GM23338 (cell line): ENCODE measurements at regions not wholly inside any gene's neighbourhood (a gene's known extent, or its start where the extent isn't known, plus 50 kb on each side); places are given as distances from the start of the nearest gene placed in this dataset.

ENCODE experiments used
- ATAC-seq: fragments of 200-7000 bp; cut with Tn5 transposase; 3 replicates; pipeline ENCODE4 v1.9.1; 2020
- DNase-seq: peaks from one replicate; pipeline ENCODE4 v3.0.0-alpha.2; 2015; ENCODE audit warnings: low spot score
- H2AFZ ChIP-seq: fragments of 200-600 bp; sonication (generic); 2 replicates; pipeline ENCODE4 v1.8.0; 2016; ENCODE audit warnings: antibody characterized with exemption, mild to moderate bottlenecking, moderate library complexity
- H3F3A ChIP-seq: fragments of 200-600 bp; sonication (generic); replicated peaks from 2 replicates; pipeline ENCODE4 v1.8.0; 2017; ENCODE audit warnings: antibody characterized with exemption, mixed run types, low read depth
- H3K27ac ChIP-seq: fragments of 200-600 bp; sonication (generic); 2 replicates; pipeline ENCODE4 v1.6.1; 2016; ENCODE audit warnings: low read depth
- H3K27me3 ChIP-seq: fragments of 200-600 bp; sonication (generic); 2 replicates; pipeline ENCODE4 v1.8.0; 2016; ENCODE audit warnings: mild to moderate bottlenecking, mixed run types, moderate library complexity; ENCODE audit not compliant: insufficient read depth
- H3K36me3 ChIP-seq: fragments of 200-600 bp; sonication (generic); 2 replicates; pipeline ENCODE4 v1.8.0; 2016; ENCODE audit warnings: mild to moderate bottlenecking; ENCODE audit not compliant: insufficient read depth
- H3K4me1 ChIP-seq: fragments of 200-600 bp; sonication (generic); 2 replicates; pipeline ENCODE4 v1.8.0; 2016; ENCODE audit warnings: mild to moderate bottlenecking, moderate library complexity; ENCODE audit not compliant: insufficient read depth
- H3K4me2 ChIP-seq: fragments of 200-600 bp; sonication (generic); 2 replicates; pipeline ENCODE4 v1.7.1; 2017; ENCODE audit warnings: mixed run types
- H3K4me3 ChIP-seq: fragments of 200-600 bp; sonication (generic); 2 replicates; pipeline ENCODE4 v1.6.1; 2016; ENCODE audit warnings: mixed run types
- H3K79me2 ChIP-seq: fragments of 200-600 bp; sonication (generic); replicated peaks from 2 replicates; pipeline ENCODE4 v1.8.0; 2017; ENCODE audit warnings: mild to moderate bottlenecking; ENCODE audit not compliant: insufficient read depth
- H3K9me2 ChIP-seq: fragments of 200-600 bp; sonication (generic); 2 replicates; pipeline ENCODE4 v1.8.0; 2017; ENCODE audit not compliant: insufficient read depth
- H4K20me1 ChIP-seq: fragments of 200-600 bp; sonication (generic); replicated peaks from 2 replicates; pipeline ENCODE4 v1.8.0; 2017; ENCODE audit warnings: mild to moderate bottlenecking; ENCODE audit not compliant: insufficient read depth
- H3K27ac Mint-ChIP-seq: 2 replicates; pipeline ENCODE4 v1.8.0; 2020; ENCODE audit warnings: inconsistent platforms, mild to moderate bottlenecking, moderate library complexity, mixed read lengths
- H3K27me3 Mint-ChIP-seq: 3 replicates; pipeline ENCODE4 v1.8.0; 2022; ENCODE audit warnings: low read depth, mild to moderate bottlenecking, moderate library complexity, mixed read lengths, inconsistent platforms; ENCODE audit not compliant: insufficient read depth, poor library complexity
- H3K36me3 Mint-ChIP-seq: 3 replicates; pipeline ENCODE4 v1.8.0; 2021; ENCODE audit warnings: low read depth, mild to moderate bottlenecking, inconsistent platforms, moderate library complexity, mixed read lengths
- H3K4me1 Mint-ChIP-seq: 3 replicates; pipeline ENCODE4 v1.8.0; 2020; ENCODE audit warnings: mild to moderate bottlenecking, inconsistent platforms, mixed read lengths
- H3K4me3 Mint-ChIP-seq: 3 replicates; pipeline ENCODE4 v1.8.0; 2021; ENCODE audit warnings: moderate library complexity, mild to moderate bottlenecking, inconsistent platforms, mixed read lengths
- H3K9me3 Mint-ChIP-seq: 3 replicates; pipeline ENCODE4 v1.8.0; 2020; ENCODE audit warnings: moderate library complexity, mild to moderate bottlenecking, inconsistent platforms, mixed read lengths
- CREB1 ChIP-seq: fragments of 250-450 bp; sonication (Bioruptor Pico); IDR thresholded peaks from 2 replicates; pipeline ENCODE4 v1.5.0; 2020; ENCODE audit warnings: low read depth, mild to moderate bottlenecking, moderate library complexity
- EZH2 ChIP-seq: fragments of 200-600 bp; sonication (generic); IDR thresholded peaks from one replicate; pipeline ENCODE4 v1.8.0; 2017; ENCODE audit warnings: antibody characterized with exemption, mild to moderate bottlenecking, low read depth; ENCODE audit not compliant: unreplicated experiment
- EZH2phosphoT487 ChIP-seq: fragments of 200-600 bp; sonication (generic); IDR thresholded peaks from one replicate; pipeline ENCODE4 v1.8.1; 2018; ENCODE audit warnings: antibody characterized with exemption; ENCODE audit not compliant: unreplicated experiment
- JUNB ChIP-seq: IDR thresholded peaks from one replicate; pipeline ENCODE4 v1.6.1; 2016; ENCODE audit warnings: antibody characterized with exemption; ENCODE audit not compliant: unreplicated experiment
- NANOG ChIP-seq: IDR thresholded peaks from 2 replicates; pipeline ENCODE4 v1.6.1; 2016; ENCODE audit warnings: antibody characterized with exemption, borderline replicate concordance
- POLR2AphosphoS5 ChIP-seq: IDR thresholded peaks from 2 replicates; pipeline ENCODE4 v1.6.1; 2016; ENCODE audit warnings: antibody characterized with exemption, low read depth
- STAT1 ChIP-seq: IDR thresholded peaks from one replicate; pipeline ENCODE4 v1.6.1; 2016; ENCODE audit warnings: antibody characterized with exemption; ENCODE audit not compliant: unreplicated experiment
- ZNF114 ChIP-seq: fragments of 250-450 bp; sonication (Bioruptor Pico); IDR thresholded peaks from 2 replicates; pipeline ENCODE4 v1.5.0; 2020; ENCODE audit warnings: mild to moderate bottlenecking, moderate library complexity
- ZNF331 ChIP-seq: fragments of 250-450 bp; sonication (Bioruptor Pico); IDR thresholded peaks from 2 replicates; pipeline ENCODE4 v1.5.0; 2020; ENCODE audit warnings: low read depth, mild to moderate bottlenecking, moderate library complexity
- TF ChIP-seq, protein P1 (sequence below): IDR thresholded peaks from 2 replicates; pipeline ENCODE4 v1.6.1; 2016; ENCODE audit warnings: antibody characterized with exemption
- TF ChIP-seq, protein P2 (sequence below): fragments of 250-450 bp; sonication (Bioruptor Pico); IDR thresholded peaks from 2 replicates; pipeline ENCODE4 v1.5.0; 2020; ENCODE audit warnings: mild to moderate bottlenecking, moderate library complexity
- TF ChIP-seq, protein P3 (sequence below), 2 experiments: fragments of 200-600 bp in 1 of 2; sonication (generic) in 1 of 2; conservative IDR thresholded peaks; 2 replicates each; pipeline versions ENCODE4 v1.5.1 to v1.6.1; 2016 to 2017; ENCODE audit warnings: antibody characterized with exemption in 2 of 2, low read depth in 2 of 2, mild to moderate bottlenecking in 2 of 2, moderate library complexity in 1 of 2
- TF ChIP-seq, protein P4 (sequence below): IDR thresholded peaks from one replicate; pipeline ENCODE4 v1.6.1; 2018; ENCODE audit warnings: antibody characterized with exemption; ENCODE audit not compliant: unreplicated experiment

DNA sequence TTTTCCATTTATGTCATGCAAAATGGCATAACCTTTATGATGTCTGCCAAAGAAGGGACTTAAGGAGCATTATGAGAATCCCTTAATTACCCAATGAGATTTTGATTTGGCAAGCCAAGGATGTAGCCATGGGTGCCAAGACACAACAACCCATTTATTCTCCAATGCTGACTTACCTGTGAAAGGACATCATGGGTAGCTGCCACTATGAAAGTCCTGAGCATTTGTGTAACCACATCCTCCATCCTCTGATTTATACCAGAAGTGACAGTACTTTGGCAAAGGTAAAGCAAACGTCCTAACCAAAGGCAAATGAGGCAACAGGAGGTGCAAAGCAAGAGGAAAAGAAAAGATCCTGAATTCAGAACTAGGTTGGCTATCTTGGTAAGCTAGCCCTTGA, 87.3 kb upstream of the EMCN start:
- Mint-ChIP-seq H3K4me1 (peaks cover 10% of the 10 kb centered on the region), H3K36me3 (no peaks in the 10 kb centered on the region), H3K27ac (no peak overlapping the region), H3K27me3 (no peaks in the 10 kb centered on the region), H3K4me3 (no peak overlapping the region), H3K9me3 (peaks cover 4% of the 10 kb centered on the region; the same call in 1 of the 3 replicates)
- no peak overlapping the region for H3K4me3 ChIP-seq
- ATAC-seq: no peak
- no peaks in the 10 kb centered on the region for H3K27me3 ChIP-seq
- H3K36me3 ChIP-seq: no peaks in the 10 kb centered on the region
- no peak for DNase-seq
- no peak overlapping the region for H3K4me2 ChIP-seq
- H3K27ac ChIP-seq: no peak overlapping the region
- TF ChIP-seq EZH2phosphoT487 (no peak), POLR2AphosphoS5 (no peak), ZNF331 (CRISPR knock-in tag) (no peak), JUNB (no peak), CREB1 (CRISPR knock-in tag) (no peak), STAT1 (no peak), NANOG (no peak), EZH2 (no peak), ZNF114 (CRISPR knock-in tag) (no peak)
- TF ChIP-seq, protein P1, sequence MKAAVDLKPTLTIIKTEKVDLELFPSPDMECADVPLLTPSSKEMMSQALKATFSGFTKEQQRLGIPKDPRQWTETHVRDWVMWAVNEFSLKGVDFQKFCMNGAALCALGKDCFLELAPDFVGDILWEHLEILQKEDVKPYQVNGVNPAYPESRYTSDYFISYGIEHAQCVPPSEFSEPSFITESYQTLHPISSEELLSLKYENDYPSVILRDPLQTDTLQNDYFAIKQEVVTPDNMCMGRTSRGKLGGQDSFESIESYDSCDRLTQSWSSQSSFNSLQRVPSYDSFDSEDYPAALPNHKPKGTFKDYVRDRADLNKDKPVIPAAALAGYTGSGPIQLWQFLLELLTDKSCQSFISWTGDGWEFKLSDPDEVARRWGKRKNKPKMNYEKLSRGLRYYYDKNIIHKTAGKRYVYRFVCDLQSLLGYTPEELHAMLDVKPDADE: no peak
- TF ChIP-seq, protein P2, sequence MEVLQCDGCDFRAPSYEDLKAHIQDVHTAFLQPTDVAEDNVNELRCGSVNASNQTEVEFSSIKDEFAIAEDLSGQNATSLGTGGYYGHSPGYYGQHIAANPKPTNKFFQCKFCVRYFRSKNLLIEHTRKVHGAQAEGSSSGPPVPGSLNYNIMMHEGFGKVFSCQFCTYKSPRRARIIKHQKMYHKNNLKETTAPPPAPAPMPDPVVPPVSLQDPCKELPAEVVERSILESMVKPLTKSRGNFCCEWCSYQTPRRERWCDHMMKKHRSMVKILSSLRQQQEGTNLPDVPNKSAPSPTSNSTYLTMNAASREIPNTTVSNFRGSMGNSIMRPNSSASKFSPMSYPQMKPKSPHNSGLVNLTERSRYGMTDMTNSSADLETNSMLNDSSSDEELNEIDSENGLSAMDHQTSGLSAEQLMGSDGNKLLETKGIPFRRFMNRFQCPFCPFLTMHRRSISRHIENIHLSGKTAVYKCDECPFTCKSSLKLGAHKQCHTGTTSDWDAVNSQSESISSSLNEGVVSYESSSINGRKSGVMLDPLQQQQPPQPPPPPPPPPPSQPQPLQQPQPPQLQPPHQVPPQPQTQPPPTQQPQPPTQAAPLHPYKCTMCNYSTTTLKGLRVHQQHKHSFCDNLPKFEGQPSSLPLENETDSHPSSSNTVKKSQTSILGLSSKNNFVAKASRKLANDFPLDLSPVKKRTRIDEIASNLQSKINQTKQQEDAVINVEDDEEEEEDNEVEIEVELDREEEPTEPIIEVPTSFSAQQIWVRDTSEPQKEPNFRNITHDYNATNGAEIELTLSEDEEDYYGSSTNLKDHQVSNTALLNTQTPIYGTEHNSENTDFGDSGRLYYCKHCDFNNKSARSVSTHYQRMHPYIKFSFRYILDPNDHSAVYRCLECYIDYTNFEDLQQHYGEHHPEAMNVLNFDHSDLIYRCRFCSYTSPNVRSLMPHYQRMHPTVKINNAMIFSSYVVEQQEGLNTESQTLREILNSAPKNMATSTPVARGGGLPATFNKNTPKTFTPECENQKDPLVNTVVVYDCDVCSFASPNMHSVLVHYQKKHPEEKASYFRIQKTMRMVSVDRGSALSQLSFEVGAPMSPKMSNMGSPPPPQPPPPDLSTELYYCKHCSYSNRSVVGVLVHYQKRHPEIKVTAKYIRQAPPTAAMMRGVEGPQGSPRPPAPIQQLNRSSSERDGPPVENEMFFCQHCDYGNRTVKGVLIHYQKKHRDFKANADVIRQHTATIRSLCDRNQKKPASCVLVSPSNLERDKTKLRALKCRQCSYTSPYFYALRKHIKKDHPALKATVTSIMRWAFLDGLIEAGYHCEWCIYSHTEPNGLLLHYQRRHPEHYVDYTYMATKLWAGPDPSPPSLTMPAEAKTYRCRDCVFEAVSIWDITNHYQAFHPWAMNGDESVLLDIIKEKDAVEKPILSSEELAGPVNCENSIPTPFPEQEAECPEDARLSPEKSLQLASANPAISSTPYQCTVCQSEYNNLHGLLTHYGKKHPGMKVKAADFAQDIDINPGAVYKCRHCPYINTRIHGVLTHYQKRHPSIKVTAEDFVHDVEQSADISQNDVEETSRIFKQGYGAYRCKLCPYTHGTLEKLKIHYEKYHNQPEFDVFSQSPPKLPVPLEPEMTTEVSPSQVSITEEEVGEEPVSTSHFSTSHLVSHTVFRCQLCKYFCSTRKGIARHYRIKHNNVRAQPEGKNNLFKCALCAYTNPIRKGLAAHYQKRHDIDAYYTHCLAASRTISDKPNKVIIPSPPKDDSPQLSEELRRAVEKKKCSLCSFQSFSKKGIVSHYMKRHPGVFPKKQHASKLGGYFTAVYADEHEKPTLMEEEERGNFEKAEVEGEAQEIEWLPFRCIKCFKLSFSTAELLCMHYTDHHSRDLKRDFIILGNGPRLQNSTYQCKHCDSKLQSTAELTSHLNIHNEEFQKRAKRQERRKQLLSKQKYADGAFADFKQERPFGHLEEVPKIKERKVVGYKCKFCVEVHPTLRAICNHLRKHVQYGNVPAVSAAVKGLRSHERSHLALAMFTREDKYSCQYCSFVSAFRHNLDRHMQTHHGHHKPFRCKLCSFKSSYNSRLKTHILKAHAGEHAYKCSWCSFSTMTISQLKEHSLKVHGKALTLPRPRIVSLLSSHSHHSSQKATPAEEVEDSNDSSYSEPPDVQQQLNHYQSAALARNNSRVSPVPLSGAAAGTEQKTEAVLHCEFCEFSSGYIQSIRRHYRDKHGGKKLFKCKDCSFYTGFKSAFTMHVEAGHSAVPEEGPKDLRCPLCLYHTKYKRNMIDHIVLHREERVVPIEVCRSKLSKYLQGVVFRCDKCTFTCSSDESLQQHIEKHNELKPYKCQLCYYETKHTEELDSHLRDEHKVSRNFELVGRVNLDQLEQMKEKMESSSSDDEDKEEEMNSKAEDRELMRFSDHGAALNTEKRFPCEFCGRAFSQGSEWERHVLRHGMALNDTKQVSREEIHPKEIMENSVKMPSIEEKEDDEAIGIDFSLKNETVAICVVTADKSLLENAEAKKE (CRISPR knock-in tag): no peak
- TF ChIP-seq, protein P3, sequence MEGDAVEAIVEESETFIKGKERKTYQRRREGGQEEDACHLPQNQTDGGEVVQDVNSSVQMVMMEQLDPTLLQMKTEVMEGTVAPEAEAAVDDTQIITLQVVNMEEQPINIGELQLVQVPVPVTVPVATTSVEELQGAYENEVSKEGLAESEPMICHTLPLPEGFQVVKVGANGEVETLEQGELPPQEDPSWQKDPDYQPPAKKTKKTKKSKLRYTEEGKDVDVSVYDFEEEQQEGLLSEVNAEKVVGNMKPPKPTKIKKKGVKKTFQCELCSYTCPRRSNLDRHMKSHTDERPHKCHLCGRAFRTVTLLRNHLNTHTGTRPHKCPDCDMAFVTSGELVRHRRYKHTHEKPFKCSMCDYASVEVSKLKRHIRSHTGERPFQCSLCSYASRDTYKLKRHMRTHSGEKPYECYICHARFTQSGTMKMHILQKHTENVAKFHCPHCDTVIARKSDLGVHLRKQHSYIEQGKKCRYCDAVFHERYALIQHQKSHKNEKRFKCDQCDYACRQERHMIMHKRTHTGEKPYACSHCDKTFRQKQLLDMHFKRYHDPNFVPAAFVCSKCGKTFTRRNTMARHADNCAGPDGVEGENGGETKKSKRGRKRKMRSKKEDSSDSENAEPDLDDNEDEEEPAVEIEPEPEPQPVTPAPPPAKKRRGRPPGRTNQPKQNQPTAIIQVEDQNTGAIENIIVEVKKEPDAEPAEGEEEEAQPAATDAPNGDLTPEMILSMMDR (conservative IDR thresholded peaks at IDR 0.05; ENCODE audit: low read depth in 2 of 2): no peak
- TF ChIP-seq, protein P4, sequence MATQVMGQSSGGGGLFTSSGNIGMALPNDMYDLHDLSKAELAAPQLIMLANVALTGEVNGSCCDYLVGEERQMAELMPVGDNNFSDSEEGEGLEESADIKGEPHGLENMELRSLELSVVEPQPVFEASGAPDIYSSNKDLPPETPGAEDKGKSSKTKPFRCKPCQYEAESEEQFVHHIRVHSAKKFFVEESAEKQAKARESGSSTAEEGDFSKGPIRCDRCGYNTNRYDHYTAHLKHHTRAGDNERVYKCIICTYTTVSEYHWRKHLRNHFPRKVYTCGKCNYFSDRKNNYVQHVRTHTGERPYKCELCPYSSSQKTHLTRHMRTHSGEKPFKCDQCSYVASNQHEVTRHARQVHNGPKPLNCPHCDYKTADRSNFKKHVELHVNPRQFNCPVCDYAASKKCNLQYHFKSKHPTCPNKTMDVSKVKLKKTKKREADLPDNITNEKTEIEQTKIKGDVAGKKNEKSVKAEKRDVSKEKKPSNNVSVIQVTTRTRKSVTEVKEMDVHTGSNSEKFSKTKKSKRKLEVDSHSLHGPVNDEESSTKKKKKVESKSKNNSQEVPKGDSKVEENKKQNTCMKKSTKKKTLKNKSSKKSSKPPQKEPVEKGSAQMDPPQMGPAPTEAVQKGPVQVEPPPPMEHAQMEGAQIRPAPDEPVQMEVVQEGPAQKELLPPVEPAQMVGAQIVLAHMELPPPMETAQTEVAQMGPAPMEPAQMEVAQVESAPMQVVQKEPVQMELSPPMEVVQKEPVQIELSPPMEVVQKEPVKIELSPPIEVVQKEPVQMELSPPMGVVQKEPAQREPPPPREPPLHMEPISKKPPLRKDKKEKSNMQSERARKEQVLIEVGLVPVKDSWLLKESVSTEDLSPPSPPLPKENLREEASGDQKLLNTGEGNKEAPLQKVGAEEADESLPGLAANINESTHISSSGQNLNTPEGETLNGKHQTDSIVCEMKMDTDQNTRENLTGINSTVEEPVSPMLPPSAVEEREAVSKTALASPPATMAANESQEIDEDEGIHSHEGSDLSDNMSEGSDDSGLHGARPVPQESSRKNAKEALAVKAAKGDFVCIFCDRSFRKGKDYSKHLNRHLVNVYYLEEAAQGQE: no peak
- no peak overlapping the region for H2AFZ ChIP-seq
- H3F3A ChIP-seq: no peaks in the 10 kb centered on the region
- no peaks in the 10 kb centered on the region for H3K79me2 ChIP-seq
- H3K4me1 ChIP-seq: peaks cover 9% of the 10 kb centered on the region; the same call in 1 of the 2 replicates
- 0 out of 2 replicates have a peak, but pooled peaks cover 3% of the 10 kb centered on the region for H3K9me2 ChIP-seq
- H4K20me1 ChIP-seq: no peaks in the 10 kb centered on the region
